Neural progenitor cell (in vitro differentiated cells): ENCODE measurements at regions not wholly inside any gene's neighbourhood (a gene's known extent, or its start where the extent isn't known, plus 50 kb on each side); places are given as distances from the start of the nearest gene placed in this dataset.

Experiments
- CTCF ChIP-seq: fragments of 200-600 bp; sonication (generic); IDR thresholded peaks from 2 replicates; pipeline ENCODE4 v1.5.1; 2017; ENCODE audit warnings: antibody characterized with exemption, mild to moderate bottlenecking
- EZH2 ChIP-seq: fragments of 200-600 bp; sonication (generic); IDR thresholded peaks from 2 replicates; pipeline ENCODE4 v1.6.1; 2017; ENCODE audit warnings: antibody characterized with exemption, mild to moderate bottlenecking, moderate library complexity
- EZH2phosphoT487 ChIP-seq: fragments of 200-600 bp; sonication (generic); IDR thresholded peaks from 2 replicates; pipeline ENCODE4 v1.6.1; 2017; ENCODE audit warnings: antibody characterized with exemption

GRCh38 chr4:127210893-127211649 is 421.7 kb upstream of the INTU start:
- TF ChIP-seq CTCF (no peak), EZH2 (no peak), EZH2phosphoT487 (no peak)
